ENCODE measurements at regions not wholly inside any gene's neighbourhood (a gene's known extent, or its start where the extent isn't known, plus 50 kb on each side); places are given as distances from the start of the nearest gene placed in this dataset.

DNA sequence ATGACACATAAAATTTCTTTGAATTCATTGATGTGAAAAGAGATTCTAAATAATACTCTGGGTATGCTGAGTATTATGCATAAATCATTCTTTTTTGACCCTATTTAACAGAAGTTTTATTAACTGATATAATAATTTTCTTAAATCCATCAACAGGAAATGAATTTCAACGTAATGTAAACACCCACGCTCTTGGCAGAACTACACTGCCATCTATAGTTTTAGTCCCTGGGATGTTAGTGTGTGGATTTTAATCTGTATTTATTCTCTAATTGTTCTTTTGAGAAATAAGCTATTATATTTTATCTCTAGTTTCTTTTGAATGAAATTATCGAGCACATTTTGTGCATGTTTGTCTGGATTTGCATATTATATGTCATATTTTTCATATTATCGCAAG lies 666.8 kb upstream of the NDST4 start:
- DNase-seq (ENCODE audit: low read depth): no peak

- no peak for DNase-seq (ENCODE audit: low read depth)
Observed at GRCh38 chr4:115770046-115770543, 656.7 kb upstream of the NDST4 start.

GRCh38 chr4:115769396-115769795 lies 656.0 kb upstream of the NDST4 start:
- DNase-seq (ENCODE audit: low read depth): no peak

GRCh38 chr4:115763051-115763450 lies 649.6 kb upstream of the NDST4 start:
- no peak for DNase-seq (ENCODE audit: low read depth)

GRCh38 chr4:115759231-115759630 lies 645.8 kb upstream of the NDST4 start:
- no peak for DNase-seq (ENCODE audit: low read depth)

DNA sequence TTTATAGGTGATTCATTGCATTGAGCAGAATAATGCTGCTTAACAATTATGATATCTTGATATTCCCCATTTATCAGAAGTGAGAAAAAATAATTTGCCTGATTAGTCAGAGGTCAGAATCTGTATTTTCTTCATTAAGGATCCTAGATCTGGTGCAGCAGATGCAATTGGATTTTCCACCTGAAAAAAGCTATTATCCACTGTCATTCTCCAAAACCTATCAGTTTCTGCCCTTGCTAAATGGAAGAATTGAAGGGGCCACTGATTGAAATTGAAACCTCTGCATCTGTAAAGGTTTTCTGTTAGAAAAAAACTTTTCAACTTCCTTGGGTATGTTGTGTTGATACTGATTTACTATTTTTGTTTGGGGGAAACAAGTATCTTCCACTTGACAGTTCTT lies 636.0 kb upstream of the NDST4 start:
- no peak for DNase-seq (ENCODE audit: low read depth)

DNA sequence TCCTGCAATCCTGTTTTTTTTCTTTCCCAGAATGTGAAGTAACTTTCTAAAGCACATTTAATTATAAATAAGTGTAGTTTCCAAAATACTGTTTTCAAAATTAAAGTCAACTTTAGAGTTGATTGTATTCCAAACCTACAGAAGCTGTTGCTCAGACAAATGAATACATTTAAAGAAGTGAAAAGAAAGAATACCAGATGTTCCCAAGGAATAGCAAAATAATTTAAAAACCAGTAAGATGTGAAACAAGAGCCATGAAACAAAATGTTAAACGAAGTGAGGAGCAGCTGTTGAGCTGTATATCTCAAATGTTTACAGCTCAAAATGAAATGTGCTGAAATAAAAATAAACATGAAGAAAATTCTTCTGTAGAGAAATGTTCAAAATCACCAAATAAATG lies 627.4 kb upstream of the NDST4 start:
- DNase-seq (ENCODE audit: low read depth): no peak

DNA sequence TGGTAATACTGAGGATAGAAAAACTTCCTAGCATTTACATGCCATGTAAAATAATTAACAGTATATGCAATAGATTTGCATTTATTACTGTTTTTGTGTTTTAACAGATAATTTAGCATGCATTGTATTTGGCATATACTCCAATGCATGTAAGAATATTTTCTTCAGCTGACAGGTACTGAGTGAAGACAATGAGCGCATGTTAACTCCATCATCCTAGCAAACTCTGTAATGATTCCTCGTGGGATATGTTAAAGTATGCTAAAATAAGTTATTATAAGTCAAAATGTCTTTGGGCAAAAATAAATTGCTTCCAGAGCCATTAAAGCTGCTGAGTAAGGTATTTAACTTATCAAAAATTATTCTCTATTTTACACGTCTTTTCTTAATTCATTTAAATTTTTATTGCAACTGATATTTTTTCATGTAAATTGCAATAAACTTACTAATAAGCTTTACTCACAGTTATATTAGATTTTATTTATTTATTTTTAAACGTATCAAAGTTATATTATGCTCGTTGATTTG lies 616.4 kb upstream of the NDST4 start:
- no peak for DNase-seq (ENCODE audit: low read depth)

DNA sequence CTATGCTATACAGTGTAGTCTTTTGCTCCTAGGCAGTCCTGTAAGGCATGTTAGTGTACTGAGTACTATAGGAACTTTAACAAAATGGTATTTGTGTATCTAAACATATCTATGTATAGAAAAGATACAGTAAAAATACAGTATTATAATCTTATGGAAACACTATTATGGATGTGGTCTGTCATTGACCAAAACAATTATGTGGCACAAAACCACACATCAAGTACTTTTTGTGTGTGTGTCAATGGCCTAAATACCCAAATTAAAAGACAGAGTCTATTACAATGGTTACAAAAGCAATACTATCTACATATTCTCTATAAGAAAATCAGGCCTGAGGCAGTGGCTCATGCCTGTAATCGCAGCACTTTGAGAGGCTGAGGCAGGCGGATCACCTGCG lies 610.2 kb upstream of the NDST4 start:
- DNase-seq (ENCODE audit: low read depth): no peak

GRCh38 chr4:115720611-115721010 lies 607.2 kb upstream of the NDST4 start:
- DNase-seq (ENCODE audit: low read depth): no peak

GRCh38 chr4:115711575-115711974 lies 598.2 kb upstream of the NDST4 start:
- no peak for DNase-seq (ENCODE audit: low read depth)

GRCh38 chr4:115688961-115689360 lies 575.5 kb upstream of the NDST4 start:
- no peak for DNase-seq (ENCODE audit: low read depth)

- no peak for DNase-seq (ENCODE audit: low read depth)
Observed at GRCh38 chr4:115687052-115687755, 573.8 kb upstream of the NDST4 start.

- no peak for DNase-seq (ENCODE audit: low read depth)
Observed at GRCh38 chr4:115678425-115678941, 565.1 kb upstream of the NDST4 start.

DNA sequence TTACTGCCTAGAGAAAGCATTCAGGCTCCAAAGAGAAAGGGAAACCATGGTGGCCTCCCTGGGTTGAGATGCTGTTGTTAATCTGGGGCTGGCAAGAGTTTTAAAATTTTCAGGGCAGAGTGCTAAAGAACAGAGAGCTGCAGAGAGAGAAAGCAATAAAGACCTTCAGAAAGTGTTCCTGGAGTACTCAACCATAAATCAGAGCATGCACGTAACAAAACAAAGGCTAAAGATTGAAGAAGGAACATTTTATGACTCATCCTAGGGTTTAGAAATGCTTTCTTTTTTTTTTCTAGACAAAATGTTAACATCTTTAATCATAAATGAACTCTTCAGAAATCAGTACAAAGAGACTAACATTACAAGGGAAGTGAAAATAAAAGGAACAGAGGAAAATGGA lies 562.3 kb upstream of the NDST4 start:
- DNase-seq (ENCODE audit: low read depth): no peak

DNA sequence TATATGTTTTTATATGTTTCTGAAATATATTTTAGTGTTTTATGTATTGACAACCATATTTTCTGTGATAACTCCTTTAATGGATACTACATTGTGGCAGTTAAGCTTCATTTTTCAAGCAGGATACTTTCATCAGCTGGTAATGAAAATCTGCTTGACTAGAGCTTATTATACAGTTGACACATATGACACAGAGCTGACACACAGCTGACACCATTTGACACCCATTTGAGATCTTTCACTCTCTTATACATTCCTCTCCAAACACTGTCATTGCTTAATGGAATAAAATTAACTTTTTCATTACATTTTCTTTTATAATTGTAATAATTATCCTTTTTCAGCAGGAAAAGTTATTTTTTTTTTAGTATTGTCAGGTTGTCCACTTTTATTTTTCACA lies 561.1 kb upstream of the NDST4 start:
- no peak for DNase-seq (ENCODE audit: low read depth)

- DNase-seq (ENCODE audit: low read depth): no peak
Observed at GRCh38 chr4:115671581-115671980, 558.2 kb upstream of the NDST4 start.

DNA sequence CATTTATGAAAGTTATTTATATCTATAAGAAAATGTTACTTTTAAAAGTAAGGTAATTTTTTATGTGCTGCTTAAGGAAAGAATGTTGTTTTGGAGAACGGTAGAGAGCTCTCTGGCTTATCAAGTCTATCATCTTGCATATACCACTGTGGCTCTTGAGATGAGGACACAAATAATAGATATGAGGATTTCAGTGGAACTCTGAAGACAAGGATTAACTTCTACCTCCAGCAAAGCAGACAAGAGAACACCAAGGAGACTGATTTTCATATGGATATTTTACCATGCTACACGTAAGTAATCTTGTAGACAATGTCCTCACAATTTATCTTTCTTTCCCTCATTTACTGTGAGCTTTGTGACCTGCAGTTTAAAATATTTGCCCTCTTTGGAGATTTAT lies 557.5 kb upstream of the NDST4 start:
- no peak for DNase-seq (ENCODE audit: low read depth)

DNA sequence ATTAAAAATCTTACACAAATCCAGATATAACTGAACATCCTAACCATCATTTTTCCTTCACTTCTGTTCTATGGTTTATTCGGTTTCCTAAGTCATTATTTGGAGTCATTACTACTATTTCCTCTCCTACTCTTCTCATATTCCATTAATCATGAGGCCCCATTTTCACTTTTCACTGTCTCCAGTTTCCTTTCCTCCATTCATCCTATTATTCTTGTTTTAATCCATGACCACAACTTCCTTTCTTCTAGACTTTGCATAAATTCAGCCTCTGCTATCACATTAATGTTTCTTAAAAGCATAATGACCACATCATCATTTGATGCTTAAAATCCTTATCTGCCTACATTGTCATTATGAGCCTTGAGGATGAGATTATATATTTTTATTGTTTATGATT lies 555.0 kb upstream of the NDST4 start:
- no peak for DNase-seq (ENCODE audit: low read depth)

GRCh38 chr4:115664285-115664684 lies 550.9 kb upstream of the NDST4 start:
- no peak for DNase-seq (ENCODE audit: low read depth)

GRCh38 chr4:115660465-115660864 lies 547.0 kb upstream of the NDST4 start:
- no peak for DNase-seq (ENCODE audit: low read depth)

DNA sequence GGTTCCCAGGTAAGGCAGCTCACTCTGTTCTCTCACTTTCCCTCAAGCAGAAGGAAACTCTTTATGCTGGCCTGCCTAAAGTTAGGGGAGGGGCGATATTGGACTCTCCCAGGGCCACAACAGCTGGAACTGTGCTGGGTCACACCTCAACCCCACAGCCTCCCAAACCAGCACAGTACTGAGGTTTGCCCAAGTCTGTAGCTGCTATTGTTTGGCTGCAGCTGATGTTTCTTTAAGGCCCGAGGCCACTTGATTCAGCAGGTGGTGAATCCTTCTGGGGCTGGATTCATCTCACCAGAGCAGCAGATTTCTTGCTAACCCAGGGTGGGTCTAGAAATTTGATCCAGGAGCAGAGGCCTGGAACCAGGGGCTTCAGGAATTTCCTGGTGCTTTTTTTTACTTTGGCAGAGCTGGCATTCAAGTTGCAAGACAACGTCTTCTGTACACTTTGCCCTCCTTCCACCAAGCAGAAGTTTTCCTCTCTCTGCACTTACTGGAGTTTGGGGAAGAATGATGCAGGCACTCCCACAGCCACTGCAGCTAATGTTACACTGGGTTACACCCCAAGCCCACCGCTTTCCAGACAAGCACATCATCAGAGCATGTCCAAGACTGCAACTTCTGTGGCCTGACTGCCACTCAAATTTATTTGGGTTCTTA lies 544.7 kb upstream of the NDST4 start:
- DNase-seq (ENCODE audit: low read depth): no peak

- DNase-seq (ENCODE audit: low read depth): no peak
Observed at GRCh38 chr4:115655626-115656025, 542.2 kb upstream of the NDST4 start.
